ENCODE measurements at regions not wholly inside any gene's neighbourhood (a gene's known extent, or its start where the extent isn't known, plus 50 kb on each side); places are given as distances from the start of the nearest gene placed in this dataset.

- no peak overlapping the region for H3K4me3 ChIP-seq
- H3K27ac ChIP-seq: no peak overlapping the region
- no peak for DNase-seq
- H3K9me3 ChIP-seq: no peaks in the 10 kb centered on the region
- H3K27me3 ChIP-seq: no peaks in the 10 kb centered on the region
- TF ChIP-seq POLR2A (IDR thresholded peaks at IDR 0.05) (no peak), EP300 (IDR thresholded peaks at IDR 0.05) (no peak), CTCF (IDR thresholded peaks at IDR 0.05) (no peak)
- no peaks in the 10 kb centered on the region for H3K36me3 ChIP-seq
- intact Hi-C loops (cut with DNase I): loop anchor here in 1 of 4 donors (5.0 kb wide), 1 partner anchor 756 kb away; no protein-coding TSS in a partner anchor
- 93 to 96% (median 94%) methylated on average over 4 of the region's 4 CpGs for WGBS, 3 donors
- no peaks in the 10 kb centered on the region for H3K4me1 ChIP-seq (ENCODE audit: insufficient read depth)
These were observed 1155.7 kb upstream of the CDH18 start for GRCh38 chr5:21143686-21144085.

- DNase-seq: no peak
- no peak overlapping the region for H3K4me3 ChIP-seq
- H3K27ac ChIP-seq: no peak overlapping the region
- no peaks in the 10 kb centered on the region for H3K36me3 ChIP-seq
- no peaks in the 10 kb centered on the region for H3K9me3 ChIP-seq
- H3K27me3 ChIP-seq: no peaks in the 10 kb centered on the region
- no peaks in the 10 kb centered on the region for H3K4me1 ChIP-seq (ENCODE audit: insufficient read depth)
- no peak for TF ChIP-seq CTCF (IDR thresholded peaks at IDR 0.05)
- no peak for TF ChIP-seq POLR2A (IDR thresholded peaks at IDR 0.05)
- no peak for TF ChIP-seq EP300 (IDR thresholded peaks at IDR 0.05)
- intact Hi-C loops (cut with DNase I): loop anchor here in 1 of 4 donors (5.0 kb wide), 1 partner anchor 755 kb away; no protein-coding TSS in a partner anchor
- WGBS, 3 donors: 89 to 94% (median 94%) methylated on average over 9 of the region's 9 CpGs
These were observed 1154.8 kb upstream of the CDH18 start for GRCh38 chr5:21142791-21143190.

GRCh38 chr5:21140987-21141386 is 1153.0 kb upstream of the CDH18 start:
- TF ChIP-seq EP300 (IDR thresholded peaks at IDR 0.05): no peak
- no peak for TF ChIP-seq CTCF (IDR thresholded peaks at IDR 0.05)
- no peak for TF ChIP-seq POLR2A (IDR thresholded peaks at IDR 0.05)
- WGBS, 3 donors: 88 to 90% (median 90%) methylated on average over 13 of the region's 13 CpGs
- H3K27me3 ChIP-seq: no peaks in the 10 kb centered on the region
- DNase-seq: no peak
- H3K27ac ChIP-seq: no peak overlapping the region
- no peaks in the 10 kb centered on the region for H3K9me3 ChIP-seq
- H3K36me3 ChIP-seq: no peaks in the 10 kb centered on the region
- intact Hi-C loops (cut with DNase I): loop anchor here in 1 of 4 donors (5.0 kb wide), 1 partner anchor 754 kb away; no protein-coding TSS in a partner anchor
- no peak overlapping the region for H3K4me3 ChIP-seq
- H3K4me1 ChIP-seq (ENCODE audit: insufficient read depth): no peaks in the 10 kb centered on the region

- Histone ChIP-seq H3K36me3 (no peaks in the 10 kb centered on the region), H3K9me3 (no peaks in the 10 kb centered on the region), H3K27ac (no peak overlapping the region), H3K4me1 (ENCODE audit: insufficient read depth) (no peaks in the 10 kb centered on the region), H3K27me3 (peaks cover 2% of the 10 kb centered on the region), H3K4me3 (no peak overlapping the region)
- TF ChIP-seq EP300 (IDR thresholded peaks at IDR 0.05) (no peak), CTCF (IDR thresholded peaks at IDR 0.05) (no peak), POLR2A (IDR thresholded peaks at IDR 0.05) (no peak)
- intact Hi-C loops (cut with DNase I): no loop called here
- no peak for DNase-seq
These were observed 1138.2 kb upstream of the CDH18 start for GRCh38 chr5:21126236-21126635.
